HepG2 (cell line): ENCODE measurements at regions not wholly inside any gene's neighbourhood (a gene's known extent, or its start where the extent isn't known, plus 50 kb on each side); places are given as distances from the start of the nearest gene placed in this dataset.

Experiments
- ATAC-seq: fragments of 200-7000 bp; cut with Tn5 transposase; 3 replicates; pipeline ENCODE4 v1.9.1; 2020; ENCODE audit warnings: mild to moderate bottlenecking, moderate library complexity
- BruUV-seq: library from RNA; stranded (reverse); fragments of 400-500 nt; replicated peaks from 2 replicates; lab custom pipeline; 2021; lab: Mats Ljungman, UMichigan
- CTCF ChIA-PET: fragments of 300-600 bp; formaldehyde crosslinking; extraction: SDS; loops from one replicate; lab custom pipeline; 2021; ENCODE audit warnings: low total read pairs, inconsistent platforms, low intra/inter-chr PET ratio; lab: Yijun Ruan, JAX
- POLR2A ChIA-PET: fragments of 350-600 bp; sonication (Branson Sonifier 250); formaldehyde crosslinking; loops from one replicate; lab custom pipeline; 2020; ENCODE audit warnings: antibody characterized with exemption, inconsistent platforms; lab: Yijun Ruan, JAX
- DNase-seq: peaks from one replicate; pipeline ENCODE4 v3.0.0-alpha.2; 2015; ENCODE audit warnings: low spot score
- FAIRE-seq: peaks from 3 replicates; lab custom pipeline; 2011; peaks lifted over from hg19 to GRCh38; lab: Jason Lieb, UNC
- H2AFZ ChIP-seq: one replicate; pipeline ENCODE4 v1.6.1; 2011; ENCODE audit warnings: low read length, inconsistent platforms
- H3K27ac ChIP-seq: fragments of 300-600 bp; 3 replicates; pipeline ENCODE4 v1.8.0; 2011; ENCODE audit warnings: mixed run types, mild to moderate bottlenecking, mixed read lengths, low read length, inconsistent platforms; ENCODE audit not compliant: insufficient read depth; ENCODE audit errors: extremely low read length
- H3K27me3 ChIP-seq, 2 experiments: fragments of 200-600 bp in 1 of 2; 2 replicates in 1 of 2; 3 replicates in 1 of 2; pipeline versions ENCODE4 v1.6.0 to v1.8.0; 2011; ENCODE audit warnings: low read length in 2 of 2, mild to moderate bottlenecking in 2 of 2, moderate library complexity in 2 of 2, inconsistent platforms in 1 of 2; ENCODE audit not compliant: insufficient read depth in 2 of 2, control insufficient read depth in 1 of 2
- H3K36me3 ChIP-seq, 2 experiments: fragments of 200-600 bp in 1 of 2; replicated peaks in 1 of 2; 2 replicates in 1 of 2; 3 replicates in 1 of 2; pipeline versions ENCODE4 v1.5.1 to v1.8.0; 2011; ENCODE audit warnings: low read length in 2 of 2, inconsistent platforms in 1 of 2; ENCODE audit not compliant: insufficient read depth in 2 of 2, control insufficient read depth in 1 of 2
- H3K4me1 ChIP-seq: 2 replicates; pipeline ENCODE4 v1.5.1; 2012; ENCODE audit warnings: low read length, inconsistent platforms; ENCODE audit not compliant: insufficient read depth
- H3K4me2 ChIP-seq: 2 replicates; pipeline ENCODE4 v1.6.0; 2011; ENCODE audit warnings: low read depth, low read length, inconsistent platforms
- H3K4me3 ChIP-seq, 3 experiments: fragments of 200-600 bp in 1 of 3; sonication (generic), shearing (Covaris generic) in 1 of 3; replicated peaks in 1 of 3; 2 replicates each; pipeline ENCODE4 v1.5.1; 2011 to 2016; ENCODE audit warnings: low read length in 3 of 3, inconsistent platforms in 2 of 3, low read depth in 2 of 3, mild to moderate bottlenecking in 2 of 3, control low read depth in 1 of 3, mixed read lengths in 1 of 3; ENCODE audit not compliant: insufficient read depth in 1 of 3
- H3K79me2 ChIP-seq: one replicate; pipeline ENCODE4 v1.6.1; 2011; ENCODE audit warnings: low read length, inconsistent platforms; ENCODE audit not compliant: insufficient read depth
- H3K9ac ChIP-seq: 2 replicates; pipeline ENCODE4 v1.6.0; 2011; ENCODE audit warnings: mild to moderate bottlenecking, low read depth, low read length, inconsistent platforms; ENCODE audit not compliant: insufficient read depth
- H3K9me3 ChIP-seq: 2 replicates; pipeline ENCODE4 v1.5.1; 2012; ENCODE audit warnings: mild to moderate bottlenecking, low read length
- H4K20me1 ChIP-seq: 2 replicates; pipeline ENCODE4 v1.6.0; 2011; ENCODE audit warnings: inconsistent platforms, mild to moderate bottlenecking, low read length, moderate library complexity; ENCODE audit not compliant: insufficient read depth
- AGO2 ChIP-seq: fragments of 200-400 bp; formaldehyde crosslinking; optimal IDR thresholded peaks from 2 replicates; pipeline ENCODE3; 2017; ENCODE audit warnings: mild to moderate bottlenecking, low read depth, low read length, moderate library complexity
- ESRRA ChIP-seq: sonication (generic); formaldehyde crosslinking; IDR thresholded peaks from 2 replicates; pipeline ENCODE4 v1.5.1; 2020; ENCODE audit warnings: mild to moderate bottlenecking, low read depth, missing genetic modification reagents
- HOXA3 ChIP-seq: sonication (generic); formaldehyde crosslinking; IDR thresholded peaks from 2 replicates; pipeline ENCODE4 v1.5.0; 2020; ENCODE audit warnings: missing genetic modification reagents
- KLF16 ChIP-seq, 2 experiments: sonication (generic) in 1 of 2; formaldehyde crosslinking in 1 of 2; IDR thresholded peaks; 2 replicates each; pipeline versions ENCODE4 v1.6.1 to v1.8.0; 2016 to 2023; ENCODE audit warnings: missing genetic modification reagents in 2 of 2, missing compliant biosample characterization in 1 of 2
- MAFG ChIP-seq: sonication (generic); formaldehyde crosslinking; IDR thresholded peaks from 2 replicates; pipeline ENCODE4 v1.5.1; 2020; ENCODE audit warnings: mild to moderate bottlenecking, missing genetic modification reagents
- MEF2D ChIP-seq: sonication (generic); formaldehyde crosslinking; IDR thresholded peaks from 2 replicates; pipeline ENCODE4 v1.5.1; 2020; ENCODE audit warnings: mild to moderate bottlenecking, missing genetic modification reagents
- MXD3 ChIP-seq: IDR thresholded peaks from 2 replicates; pipeline ENCODE4 v1.6.1; 2016; ENCODE audit warnings: mild to moderate bottlenecking, missing biosample characterization, missing genetic modification reagents
- NFKB2 ChIP-seq: sonication (generic); formaldehyde crosslinking; IDR thresholded peaks from 2 replicates; pipeline ENCODE4 v1.4.0; 2020; ENCODE audit warnings: missing genetic modification reagents, borderline replicate concordance
- SIX1 ChIP-seq: sonication (generic); formaldehyde crosslinking; IDR thresholded peaks from 2 replicates; pipeline ENCODE4 v1.4.0; 2020; ENCODE audit warnings: missing genetic modification reagents, borderline replicate concordance
- STAT5B ChIP-seq: sonication (generic); formaldehyde crosslinking; IDR thresholded peaks from 2 replicates; pipeline ENCODE4 v1.4.0; 2020; ENCODE audit warnings: missing genetic modification reagents
- ZBTB14 ChIP-seq: sonication (generic); formaldehyde crosslinking; IDR thresholded peaks from 2 replicates; pipeline ENCODE4 v1.4.0; 2020; ENCODE audit warnings: missing genetic modification reagents
- ZNF160 ChIP-seq: sonication (generic); formaldehyde crosslinking; IDR thresholded peaks from 2 replicates; pipeline ENCODE4 v1.8.0; 2022; ENCODE audit warnings: mild to moderate bottlenecking, inconsistent platforms, missing genetic modification reagents
- ZNF337 ChIP-seq: sonication (generic); formaldehyde crosslinking; IDR thresholded peaks from 2 replicates; pipeline ENCODE4 v1.5.1; 2020; ENCODE audit warnings: missing genetic modification reagents, low read depth, mild to moderate bottlenecking, borderline replicate concordance
- ZNF44 ChIP-seq: sonication (generic); formaldehyde crosslinking; IDR thresholded peaks from 2 replicates; pipeline ENCODE4 v1.5.1; 2020; ENCODE audit warnings: mild to moderate bottlenecking, missing genetic modification reagents
- WGBS: methylation state at CpG from one replicate; pipeline ENCODE4 v1.1.6; 2017; ENCODE audit warnings: low lambda C conversion rate; 5-methylcytosine and 5-hydroxymethylcytosine counted together
- in situ Hi-C: cut with HindIII; loops from 2 replicates; pipeline ENCODE4 v1.10.0; 2017; ENCODE audit warnings: low pct_unique_long_range_greater_than_20kb; ENCODE audit not compliant: extremely low pct_ligation_motif_present
- intact Hi-C: fragments of 100-400 bp; cut with micrococcal nuclease; formaldehyde crosslinking; loops from one replicate; pipeline ENCODE4 v1.10.0; 2022; ENCODE audit not compliant: unreplicated experiment
- TF ChIP-seq, protein P1 (sequence below): sonication (generic); formaldehyde crosslinking; IDR thresholded peaks from 2 replicates; pipeline ENCODE4 v1.5.1; 2020; ENCODE audit warnings: missing genetic modification reagents, mild to moderate bottlenecking, borderline replicate concordance
- TF ChIP-seq, protein P2 (sequence below): sonication (generic); formaldehyde crosslinking; IDR thresholded peaks from 2 replicates; pipeline ENCODE4 v1.4.0; 2020; ENCODE audit warnings: missing genetic modification reagents
- TF ChIP-seq, protein P3 (sequence below): sonication (generic); formaldehyde crosslinking; IDR thresholded peaks from 2 replicates; pipeline ENCODE4; 2020; ENCODE audit warnings: missing genetic modification reagents, mild to moderate bottlenecking, borderline replicate concordance
- TF ChIP-seq, protein P4 (sequence below): sonication (generic); formaldehyde crosslinking; IDR thresholded peaks from 2 replicates; pipeline ENCODE4 v1.8.0; 2023; ENCODE audit warnings: mild to moderate bottlenecking, missing genetic modification reagents

GRCh38 chr5:12316812-12317211 is 412.6 kb upstream of the CTNND2 start:
- DNase-seq (no peak), FAIRE-seq (no peak), ATAC-seq (no peak)
- Histone ChIP-seq H3K9me3 (peaks cover 72% of the 10 kb centered on the region), H2AFZ (no peak overlapping the region), H4K20me1 (no peaks in the 10 kb centered on the region), H3K4me2 (no peak overlapping the region), H3K36me3 (no peaks in the 10 kb centered on the region), H3K27ac (no peak overlapping the region), H3K4me3 (no peak overlapping the region), H3K9ac (no peak overlapping the region), H3K79me2 (no peaks in the 10 kb centered on the region), H3K4me1 (no peaks in the 10 kb centered on the region), H3K27me3 (no peaks in the 10 kb centered on the region)
- ChIA-PET CTCF (no interaction called here), POLR2A (no interaction called here)
- intact Hi-C loops (no loop called here), in situ Hi-C loops (no loop called here)
- no TSS peak for BruUV-seq
- 0% methylated on average over 1 of the region's 1 CpG for WGBS
- TF ChIP-seq HOXA3 (CRISPR knock-in tag) (no peak), NFKB2 (CRISPR knock-in tag) (no peak), ZNF160 (no peak), MEF2D (no peak), ESRRA (CRISPR knock-in tag) (no peak), AGO2 (no peak), STAT5B (CRISPR knock-in tag) (no peak), ZBTB14 (CRISPR knock-in tag) (no peak), ZNF337 (no peak), KLF16 (CRISPR knock-in tag; IDR thresholded peaks at IDR 0.05) (no peak), MAFG (CRISPR knock-in tag) (no peak), SIX1 (CRISPR knock-in tag) (no peak), ZNF44 (CRISPR knock-in tag) (no peak), MXD3 (CRISPR knock-in tag) (no peak)
- TF ChIP-seq, protein P1, sequence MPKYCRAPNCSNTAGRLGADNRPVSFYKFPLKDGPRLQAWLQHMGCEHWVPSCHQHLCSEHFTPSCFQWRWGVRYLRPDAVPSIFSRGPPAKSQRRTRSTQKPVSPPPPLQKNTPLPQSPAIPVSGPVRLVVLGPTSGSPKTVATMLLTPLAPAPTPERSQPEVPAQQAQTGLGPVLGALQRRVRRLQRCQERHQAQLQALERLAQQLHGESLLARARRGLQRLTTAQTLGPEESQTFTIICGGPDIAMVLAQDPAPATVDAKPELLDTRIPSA: no peak
- TF ChIP-seq, protein P2, sequence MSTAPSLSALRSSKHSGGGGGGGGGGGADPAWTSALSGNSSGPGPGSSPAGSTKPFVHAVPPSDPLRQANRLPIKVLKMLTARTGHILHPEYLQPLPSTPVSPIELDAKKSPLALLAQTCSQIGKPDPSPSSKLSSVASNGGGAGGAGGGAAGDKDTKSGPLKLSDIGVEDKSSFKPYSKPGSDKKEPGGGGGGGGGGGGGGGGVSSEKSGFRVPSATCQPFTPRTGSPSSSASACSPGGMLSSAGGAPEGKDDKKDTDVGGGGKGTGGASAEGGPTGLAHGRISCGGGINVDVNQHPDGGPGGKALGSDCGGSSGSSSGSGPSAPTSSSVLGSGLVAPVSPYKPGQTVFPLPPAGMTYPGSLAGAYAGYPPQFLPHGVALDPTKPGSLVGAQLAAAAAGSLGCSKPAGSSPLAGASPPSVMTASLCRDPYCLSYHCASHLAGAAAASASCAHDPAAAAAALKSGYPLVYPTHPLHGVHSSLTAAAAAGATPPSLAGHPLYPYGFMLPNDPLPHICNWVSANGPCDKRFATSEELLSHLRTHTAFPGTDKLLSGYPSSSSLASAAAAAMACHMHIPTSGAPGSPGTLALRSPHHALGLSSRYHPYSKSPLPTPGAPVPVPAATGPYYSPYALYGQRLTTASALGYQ (CRISPR knock-in tag): no peak
- TF ChIP-seq, protein P3, sequence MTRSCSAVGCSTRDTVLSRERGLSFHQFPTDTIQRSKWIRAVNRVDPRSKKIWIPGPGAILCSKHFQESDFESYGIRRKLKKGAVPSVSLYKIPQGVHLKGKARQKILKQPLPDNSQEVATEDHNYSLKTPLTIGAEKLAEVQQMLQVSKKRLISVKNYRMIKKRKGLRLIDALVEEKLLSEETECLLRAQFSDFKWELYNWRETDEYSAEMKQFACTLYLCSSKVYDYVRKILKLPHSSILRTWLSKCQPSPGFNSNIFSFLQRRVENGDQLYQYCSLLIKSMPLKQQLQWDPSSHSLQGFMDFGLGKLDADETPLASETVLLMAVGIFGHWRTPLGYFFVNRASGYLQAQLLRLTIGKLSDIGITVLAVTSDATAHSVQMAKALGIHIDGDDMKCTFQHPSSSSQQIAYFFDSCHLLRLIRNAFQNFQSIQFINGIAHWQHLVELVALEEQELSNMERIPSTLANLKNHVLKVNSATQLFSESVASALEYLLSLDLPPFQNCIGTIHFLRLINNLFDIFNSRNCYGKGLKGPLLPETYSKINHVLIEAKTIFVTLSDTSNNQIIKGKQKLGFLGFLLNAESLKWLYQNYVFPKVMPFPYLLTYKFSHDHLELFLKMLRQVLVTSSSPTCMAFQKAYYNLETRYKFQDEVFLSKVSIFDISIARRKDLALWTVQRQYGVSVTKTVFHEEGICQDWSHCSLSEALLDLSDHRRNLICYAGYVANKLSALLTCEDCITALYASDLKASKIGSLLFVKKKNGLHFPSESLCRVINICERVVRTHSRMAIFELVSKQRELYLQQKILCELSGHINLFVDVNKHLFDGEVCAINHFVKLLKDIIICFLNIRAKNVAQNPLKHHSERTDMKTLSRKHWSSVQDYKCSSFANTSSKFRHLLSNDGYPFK (CRISPR knock-in tag): no peak
- TF ChIP-seq, protein P4, sequence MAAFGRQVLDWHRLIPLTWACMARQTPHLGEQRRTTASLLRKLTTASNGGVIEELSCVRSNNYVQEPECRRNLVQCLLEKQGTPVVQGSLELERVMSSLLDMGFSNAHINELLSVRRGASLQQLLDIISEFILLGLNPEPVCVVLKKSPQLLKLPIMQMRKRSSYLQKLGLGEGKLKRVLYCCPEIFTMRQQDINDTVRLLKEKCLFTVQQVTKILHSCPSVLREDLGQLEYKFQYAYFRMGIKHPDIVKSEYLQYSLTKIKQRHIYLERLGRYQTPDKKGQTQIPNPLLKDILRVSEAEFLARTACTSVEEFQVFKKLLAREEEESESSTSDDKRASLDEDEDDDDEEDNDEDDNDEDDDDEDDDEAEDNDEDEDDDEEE (CRISPR knock-in tag): no peak
